Vagina (tissue), 2 donors: ENCODE measurements at regions not wholly inside any gene's neighbourhood (a gene's known extent, or its start where the extent isn't known, plus 50 kb on each side); places are given as distances from the start of the nearest gene placed in this dataset.

Source experiments
- DNase-seq, 2 donors: peaks; one replicate each; pipeline ENCODE4 v3.0.0-alpha.2; 2017; ENCODE audit errors: extremely low spot score in 2 of 2
- H3K27ac ChIP-seq: fragments of 200-600 bp; sonication (generic); one replicate; pipeline ENCODE4 v1.5.1; 2019
- H3K27me3 ChIP-seq: fragments of 200-600 bp; sonication (generic); one replicate; pipeline ENCODE4 v1.5.1; 2019
- H3K36me3 ChIP-seq, 2 donors: fragments of 200-600 bp; sonication (generic); one replicate each; pipeline ENCODE4 v1.5.1; 2017 to 2019
- H3K4me1 ChIP-seq: fragments of 200-600 bp; sonication (generic); one replicate; pipeline ENCODE4 v1.5.1; 2019
- H3K4me3 ChIP-seq, 2 donors: fragments of 200-600 bp; sonication (generic); 1 replicate in 1 of 2; 2 replicates in 1 of 2; pipeline ENCODE4 v1.5.1; 2016 to 2019
- H3K9me3 ChIP-seq: fragments of 200-600 bp; sonication (generic); one replicate; pipeline ENCODE4 v1.5.1; 2019
- POLR2A ChIP-seq, 2 donors: fragments of 450-650 bp; IDR thresholded peaks; one replicate each; pipeline ENCODE4 v1.6.1; 2017; ENCODE audit warnings: antibody characterized with exemption in 2 of 2, mild to moderate bottlenecking in 2 of 2, moderate library complexity in 2 of 2
- POLR2AphosphoS5 ChIP-seq, 2 donors: sonication (generic); formaldehyde crosslinking; IDR thresholded peaks; one replicate each; pipeline ENCODE4 v1.9.0; 2017; ENCODE audit warnings: antibody characterized with exemption in 2 of 2, mild to moderate bottlenecking in 2 of 2, low read depth in 1 of 2; ENCODE audit not compliant: insufficient read depth in 1 of 2
- intact Hi-C: fragments of 100-400 bp; cut with DNase I; formaldehyde crosslinking; loops from one replicate; pipeline ENCODE4 v1.15.1; 2023
- TF ChIP-seq, protein P1 (sequence below), 3 experiments: fragments of 450-650 bp in 2 of 3; fragments of 200-600 bp in 1 of 3; sonication (generic) in 1 of 3; IDR thresholded peaks; one replicate each; pipeline ENCODE4 v1.5.1; 2017 to 2019; ENCODE audit warnings: antibody characterized with exemption in 3 of 3, mild to moderate bottlenecking in 2 of 3, moderate library complexity in 2 of 3

DNA sequence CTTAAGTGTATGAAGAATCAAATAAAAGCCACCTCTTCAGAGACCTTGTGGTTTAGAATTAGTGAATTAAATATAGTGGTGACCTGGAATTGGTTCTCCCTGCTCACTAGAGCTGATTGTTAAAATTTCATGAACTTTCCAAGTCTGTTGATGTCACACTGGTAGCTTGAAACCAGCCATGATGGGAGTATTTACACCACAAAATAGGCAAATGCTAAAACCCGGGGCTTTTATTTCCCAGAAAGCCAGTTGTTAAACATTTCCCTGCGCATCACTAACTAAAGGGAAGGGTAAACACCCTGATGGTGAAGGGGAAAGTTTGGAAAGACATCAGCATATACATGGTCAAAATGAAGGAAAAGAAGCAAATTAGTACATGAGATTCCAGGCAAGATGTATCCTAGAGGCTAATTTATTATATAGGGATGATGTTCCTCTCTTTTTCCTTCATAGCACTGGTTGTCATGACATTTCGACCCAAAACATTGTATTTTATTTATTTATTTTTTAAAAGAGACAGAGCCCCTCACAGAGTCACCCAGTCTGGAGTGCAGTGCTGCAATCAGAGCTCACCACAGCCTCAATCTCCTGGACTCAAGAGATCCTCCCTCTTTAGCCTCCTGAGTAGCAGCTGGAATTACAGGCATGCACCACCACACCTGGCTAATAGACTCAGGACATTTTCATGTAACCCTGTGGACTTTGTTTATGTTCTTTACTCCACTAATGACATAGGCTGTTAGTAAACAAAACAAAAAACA lies 123.2 kb downstream of the RIN2 start:
- intact Hi-C loops = loop anchor here (10.0 kb wide), 1 partner anchor 114 kb away; no protein-coding TSS in a partner anchor
- no peak overlapping the region for H3K4me3 ChIP-seq

GRCh38 chr20:19881990-19882389 lies 123.9 kb downstream of the RIN2 start:
- Histone ChIP-seq H3K4me3 (no peak overlapping the region), H3K4me1 (peaks cover 37% of the 10 kb centered on the region), H3K36me3 (no peaks in the 10 kb centered on the region), H3K27me3 (no peaks in the 10 kb centered on the region), H3K9me3 (no peaks in the 10 kb centered on the region), H3K27ac (no peak overlapping the region)
- DNase-seq = no peak
- intact Hi-C loops = loop anchor here (10.0 kb wide), 1 partner anchor 113 kb away; no protein-coding TSS in a partner anchor
- TF ChIP-seq POLR2AphosphoS5 (IDR thresholded peaks at IDR 0.05; ENCODE audit: insufficient read depth in 1 of 2, low read depth in 1 of 2) = no peak
- TF ChIP-seq, protein P1, sequence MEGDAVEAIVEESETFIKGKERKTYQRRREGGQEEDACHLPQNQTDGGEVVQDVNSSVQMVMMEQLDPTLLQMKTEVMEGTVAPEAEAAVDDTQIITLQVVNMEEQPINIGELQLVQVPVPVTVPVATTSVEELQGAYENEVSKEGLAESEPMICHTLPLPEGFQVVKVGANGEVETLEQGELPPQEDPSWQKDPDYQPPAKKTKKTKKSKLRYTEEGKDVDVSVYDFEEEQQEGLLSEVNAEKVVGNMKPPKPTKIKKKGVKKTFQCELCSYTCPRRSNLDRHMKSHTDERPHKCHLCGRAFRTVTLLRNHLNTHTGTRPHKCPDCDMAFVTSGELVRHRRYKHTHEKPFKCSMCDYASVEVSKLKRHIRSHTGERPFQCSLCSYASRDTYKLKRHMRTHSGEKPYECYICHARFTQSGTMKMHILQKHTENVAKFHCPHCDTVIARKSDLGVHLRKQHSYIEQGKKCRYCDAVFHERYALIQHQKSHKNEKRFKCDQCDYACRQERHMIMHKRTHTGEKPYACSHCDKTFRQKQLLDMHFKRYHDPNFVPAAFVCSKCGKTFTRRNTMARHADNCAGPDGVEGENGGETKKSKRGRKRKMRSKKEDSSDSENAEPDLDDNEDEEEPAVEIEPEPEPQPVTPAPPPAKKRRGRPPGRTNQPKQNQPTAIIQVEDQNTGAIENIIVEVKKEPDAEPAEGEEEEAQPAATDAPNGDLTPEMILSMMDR (IDR thresholded peaks at IDR 0.05) = no peak
- no peak for TF ChIP-seq POLR2A (IDR thresholded peaks at IDR 0.05)

More for the DNA sequence above, 123.2 kb downstream of the RIN2 start:
- Histone ChIP-seq H3K9me3 (no peaks in the 10 kb centered on the region), H3K36me3 (no peaks in the 10 kb centered on the region), H3K4me1 (peaks cover 37% of the 10 kb centered on the region), H3K27me3 (no peaks in the 10 kb centered on the region), H3K27ac (no peak overlapping the region)
- TF ChIP-seq, protein P1 (IDR thresholded peaks at IDR 0.05) = no peak
- no peak for TF ChIP-seq POLR2AphosphoS5 (IDR thresholded peaks at IDR 0.05; ENCODE audit: insufficient read depth in 1 of 2, low read depth in 1 of 2)
- TF ChIP-seq POLR2A (IDR thresholded peaks at IDR 0.05) = no peak
- DNase-seq = no peak

GRCh38 chr20:19882446-19882845 lies 124.4 kb downstream of the RIN2 start:
- no peaks in the 10 kb centered on the region for H3K9me3 ChIP-seq
- H3K27ac ChIP-seq = no peak overlapping the region
- DNase-seq = no peak
- peaks cover 37% of the 10 kb centered on the region for H3K4me1 ChIP-seq
- intact Hi-C loops = loop anchor here (10.0 kb wide), 1 partner anchor 112 kb away; no protein-coding TSS in a partner anchor
- no peak overlapping the region for H3K4me3 ChIP-seq
- H3K36me3 ChIP-seq = no peaks in the 10 kb centered on the region
- no peaks in the 10 kb centered on the region for H3K27me3 ChIP-seq
- TF ChIP-seq, protein P1 (IDR thresholded peaks at IDR 0.05) = no peak
- no peak for TF ChIP-seq POLR2A (IDR thresholded peaks at IDR 0.05)
- TF ChIP-seq POLR2AphosphoS5 (IDR thresholded peaks at IDR 0.05; ENCODE audit: insufficient read depth in 1 of 2, low read depth in 1 of 2) = no peak

DNA sequence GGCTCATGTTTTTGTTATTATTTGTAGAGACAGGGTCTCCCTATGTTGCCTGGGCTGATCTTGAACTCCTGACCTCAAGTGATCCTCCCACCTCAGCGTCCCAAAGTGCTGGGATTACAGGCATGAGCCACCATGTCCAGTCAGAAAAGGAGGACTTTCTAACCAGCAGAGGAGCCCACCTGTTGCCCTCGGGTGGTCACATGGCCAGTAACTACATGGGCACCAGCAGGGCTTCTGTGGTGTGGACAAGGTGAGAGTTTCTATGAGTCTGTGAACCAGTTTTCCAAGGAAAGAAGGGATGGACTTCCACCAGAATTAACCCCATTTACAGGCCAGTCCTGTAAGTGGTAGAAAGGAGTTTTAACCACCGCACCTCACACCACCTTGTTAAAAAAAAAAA lies 125.4 kb downstream of the RIN2 start:
- H3K27ac ChIP-seq = no peak overlapping the region
- H3K36me3 ChIP-seq = no peaks in the 10 kb centered on the region
- no peaks in the 10 kb centered on the region for H3K27me3 ChIP-seq
- peaks cover 44% of the 10 kb centered on the region for H3K4me1 ChIP-seq
- TF ChIP-seq POLR2AphosphoS5 (IDR thresholded peaks at IDR 0.05; ENCODE audit: insufficient read depth in 1 of 2, low read depth in 1 of 2) (no peak), POLR2A (IDR thresholded peaks at IDR 0.05) (no peak)
- TF ChIP-seq, protein P1 (IDR thresholded peaks at IDR 0.05) = no peak
- no peak for DNase-seq
- H3K9me3 ChIP-seq = no peaks in the 10 kb centered on the region
- H3K4me3 ChIP-seq = no peak overlapping the region
- intact Hi-C loops = loop anchor here (10.0 kb wide), 1 partner anchor 111 kb away; no protein-coding TSS in a partner anchor

- Histone ChIP-seq H3K27me3 (no peaks in the 10 kb centered on the region), H3K27ac (peak overlapping the region; percentile 85), H3K9me3 (no peaks in the 10 kb centered on the region), H3K4me1 (peaks cover 64% of the 10 kb centered on the region), H3K4me3 (no peak overlapping the region), H3K36me3 (no peaks in the 10 kb centered on the region)
- intact Hi-C loops = loop anchor here (10.0 kb wide), 1 partner anchor 109 kb away; no protein-coding TSS in a partner anchor
- no peak for DNase-seq
- TF ChIP-seq, protein P1 (IDR thresholded peaks at IDR 0.05) = no peak
- TF ChIP-seq POLR2A (IDR thresholded peaks at IDR 0.05) (no peak), POLR2AphosphoS5 (IDR thresholded peaks at IDR 0.05; ENCODE audit: insufficient read depth in 1 of 2, low read depth in 1 of 2) (no peak)
These were observed 127.5 kb downstream of the RIN2 start for GRCh38 chr20:19885594-19885938.
